IMR-90 (cell line): ENCODE measurements at regions not wholly inside any gene's neighbourhood (a gene's known extent, or its start where the extent isn't known, plus 50 kb on each side); places are given as distances from the start of the nearest gene placed in this dataset.

Source experiments
- ATAC-seq: fragments of 200-7000 bp; cut with Tn5 transposase; 2 replicates; pipeline ENCODE4 v1.9.1; 2020; ENCODE audit warnings: low read depth, mild to moderate bottlenecking, moderate library complexity
- BruUV-seq: library from RNA; stranded (reverse); fragments of 400-500 nt; replicated peaks from 2 replicates; lab custom pipeline; 2021; lab: Mats Ljungman, UMichigan
- CTCF ChIA-PET: fragments of 300-600 bp; formaldehyde crosslinking; extraction: SDS; loops from one replicate; lab custom pipeline; 2021; ENCODE audit warnings: antibody characterized with exemption; lab: Yijun Ruan, JAX
- POLR2A ChIA-PET: fragments of 300-600 bp; sonication (Branson Sonifier 250); formaldehyde crosslinking; loops from one replicate; lab custom pipeline; 2022; ENCODE audit warnings: antibody characterized with exemption; ENCODE audit not compliant: unreplicated experiment; lab: Charles Lee
- DNase-seq: peaks from one replicate; pipeline ENCODE4 v3.0.0; 2013
- H2AFZ ChIP-seq: replicated peaks from 2 replicates; pipeline ENCODE3; 2013; ENCODE audit warnings: low read length, mild to moderate bottlenecking; ENCODE audit not compliant: poor library complexity
- H2AK5ac ChIP-seq: 2 replicates; pipeline ENCODE4 v1.6.1; 2013; ENCODE audit warnings: low read depth, low read length, inconsistent platforms
- H2AK9ac ChIP-seq: replicated peaks from 2 replicates; pipeline ENCODE3; 2013; ENCODE audit warnings: mild to moderate bottlenecking, low read depth, low read length, moderate library complexity; ENCODE audit not compliant: poor library complexity
- H2BK120ac ChIP-seq: 2 replicates; pipeline ENCODE4 v1.6.1; 2013; ENCODE audit warnings: low read depth, low read length, inconsistent platforms
- H2BK15ac ChIP-seq: 3 replicates; pipeline ENCODE4 v1.6.1; 2013; ENCODE audit warnings: low read depth, low read length, inconsistent platforms
- H2BK20ac ChIP-seq: 2 replicates; pipeline ENCODE4 v1.6.1; 2013; ENCODE audit warnings: low read depth, mild to moderate bottlenecking, inconsistent platforms, low read length, moderate library complexity
- H2BK5ac ChIP-seq: 2 replicates; pipeline ENCODE4 v1.6.1; 2013; ENCODE audit warnings: mild to moderate bottlenecking, low read depth, low read length, inconsistent platforms; ENCODE audit not compliant: poor library complexity, severe bottlenecking
- H3K14ac ChIP-seq: replicated peaks from 2 replicates; pipeline ENCODE4 v1.6.1; 2013; ENCODE audit warnings: low read depth, low read length, inconsistent platforms
- H3K18ac ChIP-seq: 2 replicates; pipeline ENCODE4 v1.6.1; 2013; ENCODE audit warnings: low read depth, low read length, control low read depth
- H3K23ac ChIP-seq: 2 replicates; pipeline ENCODE4 v1.6.1; 2013; ENCODE audit warnings: low read depth, low read length, inconsistent platforms
- H3K27ac ChIP-seq: 2 replicates; pipeline ENCODE4 v1.5.1; 2013; ENCODE audit warnings: mild to moderate bottlenecking, control low read depth, low read length; ENCODE audit not compliant: insufficient read depth
- H3K27me3 ChIP-seq: 2 replicates; pipeline ENCODE4 v1.6.1; 2013; ENCODE audit warnings: low read length; ENCODE audit not compliant: control insufficient read depth, insufficient read depth
- H3K36me3 ChIP-seq: 2 replicates; pipeline ENCODE4 v1.6.1; 2013; ENCODE audit warnings: low read length, mixed read lengths; ENCODE audit not compliant: control insufficient read depth, insufficient read depth
- H3K4ac ChIP-seq: 2 replicates; pipeline ENCODE4 v1.6.1; 2013; ENCODE audit warnings: low read depth, low read length, inconsistent platforms
- H3K4me1 ChIP-seq: 2 replicates; pipeline ENCODE4 v1.6.1; 2013; ENCODE audit warnings: low read length, mixed read lengths; ENCODE audit not compliant: control insufficient read depth, insufficient read depth
- H3K4me2 ChIP-seq: 2 replicates; pipeline ENCODE4 v1.6.1; 2013; ENCODE audit warnings: low read depth, mild to moderate bottlenecking, control low read depth, low read length, moderate library complexity
- H3K4me3 ChIP-seq: 2 replicates; pipeline ENCODE4 v1.5.1; 2013; ENCODE audit warnings: low read depth, mild to moderate bottlenecking, control low read depth, low read length, moderate library complexity; ENCODE audit not compliant: insufficient read depth
- H3K56ac ChIP-seq: 2 replicates; pipeline ENCODE4 v1.6.1; 2013; ENCODE audit warnings: low read length, inconsistent platforms; ENCODE audit not compliant: insufficient read depth; ENCODE audit errors: extremely low read depth
- H3K79me1 ChIP-seq, 2 experiments: 2 replicates each; pipeline ENCODE4 v1.6.1; 2013; ENCODE audit warnings: low read length in 2 of 2, inconsistent platforms in 1 of 2, low read depth in 1 of 2
- H3K9ac ChIP-seq: 2 replicates; pipeline ENCODE4 v1.6.1; 2013; ENCODE audit warnings: low read depth, low read length, control low read depth
- H3K9me1 ChIP-seq: 2 replicates; pipeline ENCODE4 v1.6.1; 2013; ENCODE audit warnings: low read length, inconsistent platforms; ENCODE audit not compliant: insufficient read depth
- H3K9me3 ChIP-seq: 2 replicates; pipeline ENCODE4 v1.6.1; 2013; ENCODE audit warnings: low read length; ENCODE audit not compliant: control insufficient read depth, insufficient read depth
- H4K20me1 ChIP-seq: 2 replicates; pipeline ENCODE4 v1.6.1; 2013; ENCODE audit warnings: low read length, inconsistent platforms; ENCODE audit not compliant: insufficient read depth
- H4K5ac ChIP-seq: 2 replicates; pipeline ENCODE4 v1.6.1; 2013; ENCODE audit warnings: mild to moderate bottlenecking, low read depth, low read length, control low read depth
- H4K8ac ChIP-seq, 2 experiments: 2 replicates each; pipeline ENCODE4 v1.6.1; 2013; ENCODE audit warnings: low read depth in 2 of 2, low read length in 2 of 2, control low read depth in 1 of 2, inconsistent platforms in 1 of 2
- H4K91ac ChIP-seq: 2 replicates; pipeline ENCODE4 v1.6.1; 2013; ENCODE audit warnings: low read depth, low read length, inconsistent platforms; ENCODE audit not compliant: insufficient read depth
- BHLHE40 ChIP-seq: fragments of 150-350 bp; IDR thresholded peaks from 2 replicates; pipeline ENCODE4 v1.6.1; 2016; ENCODE audit warnings: mild to moderate bottlenecking, low read depth, low read length
- CEBPB ChIP-seq: IDR thresholded peaks from 2 replicates; pipeline ENCODE4 v1.6.1; 2012; ENCODE audit warnings: low read depth, low read length, improper control_type of control experiment
- CHD1 ChIP-seq: IDR thresholded peaks from 2 replicates; pipeline ENCODE4 v1.6.1; 2012; ENCODE audit warnings: low read depth, low read length, improper control_type of control experiment
- ELK1 ChIP-seq: fragments of 150-350 bp; IDR thresholded peaks from 2 replicates; pipeline ENCODE4 v1.6.1; 2016; ENCODE audit warnings: low read depth, mild to moderate bottlenecking, low read length, moderate library complexity, borderline replicate concordance
- FOS ChIP-seq: fragments of 150-350 bp; IDR thresholded peaks from 2 replicates; pipeline ENCODE4 v1.6.1; 2016; ENCODE audit warnings: low read depth, low read length
- MXI1 ChIP-seq: IDR thresholded peaks from 2 replicates; pipeline ENCODE4 v1.6.1; 2012; ENCODE audit warnings: low read depth, mild to moderate bottlenecking, low read length, moderate library complexity, borderline replicate concordance
- NFE2L2 ChIP-seq: fragments of 150-350 bp; IDR thresholded peaks from 2 replicates; pipeline ENCODE4 v1.6.1; 2016; ENCODE audit warnings: low read depth, mild to moderate bottlenecking, low read length
- POLR2A ChIP-seq: IDR thresholded peaks from 2 replicates; pipeline ENCODE4 v1.6.1; 2012; ENCODE audit warnings: mild to moderate bottlenecking, low read depth, low read length
- RFX5 ChIP-seq: IDR thresholded peaks from 2 replicates; pipeline ENCODE4 v1.8.0; 2012; ENCODE audit warnings: low read depth, mild to moderate bottlenecking, low read length, moderate library complexity
- SMC3 ChIP-seq: fragments of 150-350 bp; IDR thresholded peaks from 2 replicates; pipeline ENCODE4 v1.6.1; 2016; ENCODE audit warnings: low read depth, mild to moderate bottlenecking, antibody characterized with exemption, low read length, moderate library complexity
- USF2 ChIP-seq: fragments of 150-350 bp; IDR thresholded peaks from 2 replicates; pipeline ENCODE4 v1.6.1; 2017; ENCODE audit warnings: mild to moderate bottlenecking, antibody characterized with exemption, low read length, low read depth
- WGBS, 2 experiments: methylation state at CpG; one replicate each; pipeline versions ENCODE4 v1.1.5 to v1.1.7; 2013; ENCODE audit warnings: missing lambda C conversion rate in 2 of 2; ENCODE audit not compliant: insufficient read length in 1 of 2; ENCODE audit errors: extremely low coverage in 2 of 2; 5-methylcytosine and 5-hydroxymethylcytosine counted together
- dilution Hi-C: fragments of 300-500 bp; cut with HindIII; formaldehyde crosslinking; loops from one replicate; pipeline ENCODE4 v1.14.3; 2018; ENCODE audit warnings: low sequenced_read_pairs; ENCODE audit not compliant: unreplicated experiment
- in situ Hi-C: fragments of 300-500 bp; cut with MboI; formaldehyde crosslinking; loops from 3 replicates; pipeline ENCODE4 v1.14.3; 2019; ENCODE audit warnings: low sequenced_read_pairs, inconsistent platforms, mixed read lengths
- intact Hi-C: fragments of 100-400 bp; cut with micrococcal nuclease; formaldehyde crosslinking; loops from 2 replicates; pipeline ENCODE4 v1.10.0; 2022

- H2BK15ac ChIP-seq, result no peak overlapping the region
- in situ Hi-C loops (no loop called here), dilution Hi-C loops (no loop called here), intact Hi-C loops (loop anchor here (1.0 kb wide), 1 partner anchor 27 kb away; no protein-coding TSS in a partner anchor)
- CTCF ChIA-PET, result interaction anchor here (0.7 kb wide), 1 partner anchor 58 kb away, joined by 3 read pairs; no protein-coding TSS in a partner anchor
- H3K36me3 ChIP-seq, result no peaks in the 10 kb centered on the region
- H4K8ac ChIP-seq, result no peak overlapping the region
- no peak overlapping the region for H3K9ac ChIP-seq
- H3K9me1 ChIP-seq, result no peaks in the 10 kb centered on the region
- no peak overlapping the region for H3K14ac ChIP-seq
- WGBS, 2 experiments, result no CpG with 5 or more reads among the region's 4 CpGs
- H3K27me3 ChIP-seq, result peaks cover 16% of the 10 kb centered on the region
- BruUV-seq, result no TSS peak
- H4K5ac ChIP-seq, result no peak overlapping the region
- no peak overlapping the region for H3K56ac ChIP-seq
- H4K91ac ChIP-seq, result no peak overlapping the region
- no peak overlapping the region for H3K4me3 ChIP-seq
- H2AK5ac ChIP-seq, result no peak overlapping the region
- H2BK120ac ChIP-seq, result 0 out of 2 replicates have a peak overlapping the region, but pooled peaks have one; percentile 20
- H2AK9ac ChIP-seq, result no peak overlapping the region
- no peak overlapping the region for H2AFZ ChIP-seq
- no peak overlapping the region for H3K27ac ChIP-seq
- TF ChIP-seq BHLHE40 (no peak), NFE2L2 (no peak), FOS (no peak), CHD1 (no peak), MXI1 (no peak), SMC3 (no peak), ELK1 (no peak), POLR2A (no peak), RFX5 (no peak), CEBPB (no peak), USF2 (no peak)
- peaks cover 5% of the 10 kb centered on the region; the same call in 1 of the 2 replicates for H3K4me1 ChIP-seq
- ATAC-seq (peak; percentile 40), DNase-seq (no peak)
- H3K4ac ChIP-seq, result no peak overlapping the region
- no peaks in the 10 kb centered on the region for H3K79me1 ChIP-seq
- no peaks in the 10 kb centered on the region for H4K20me1 ChIP-seq
- POLR2A ChIA-PET, result no interaction called here
- H3K9me3 ChIP-seq, result no peaks in the 10 kb centered on the region
- H3K4me2 ChIP-seq, result peak overlapping the region; percentile 43; the same call in 1 of the 2 replicates
- 0 out of 2 replicates have a peak overlapping the region, but pooled peaks have one; percentile 41 for H2BK20ac ChIP-seq
- no peak overlapping the region for H3K18ac ChIP-seq
- H2BK5ac ChIP-seq, result no peak overlapping the region
- H3K23ac ChIP-seq, result no peak overlapping the region
These were observed 51.7 kb upstream of the TBX5 start for GRCh38 chr12:114457620-114458019.
